22Rv1 (cell line): ENCODE measurements at regions not wholly inside any gene's neighbourhood (a gene's known extent, or its start where the extent isn't known, plus 50 kb on each side); places are given as distances from the start of the nearest gene placed in this dataset.

ENCODE experiments used
- ZFX ChIP-seq: fragments of 450-650 bp; IDR thresholded peaks from 2 replicates; pipeline ENCODE4 v1.6.1; 2017; ENCODE audit warnings: antibody characterized with exemption, borderline replicate concordance
- TF ChIP-seq, protein P1 (sequence below): fragments of 450-650 bp; IDR thresholded peaks from 2 replicates; pipeline ENCODE4 v1.5.1; 2017; ENCODE audit warnings: mild to moderate bottlenecking

- TF ChIP-seq, protein P1, sequence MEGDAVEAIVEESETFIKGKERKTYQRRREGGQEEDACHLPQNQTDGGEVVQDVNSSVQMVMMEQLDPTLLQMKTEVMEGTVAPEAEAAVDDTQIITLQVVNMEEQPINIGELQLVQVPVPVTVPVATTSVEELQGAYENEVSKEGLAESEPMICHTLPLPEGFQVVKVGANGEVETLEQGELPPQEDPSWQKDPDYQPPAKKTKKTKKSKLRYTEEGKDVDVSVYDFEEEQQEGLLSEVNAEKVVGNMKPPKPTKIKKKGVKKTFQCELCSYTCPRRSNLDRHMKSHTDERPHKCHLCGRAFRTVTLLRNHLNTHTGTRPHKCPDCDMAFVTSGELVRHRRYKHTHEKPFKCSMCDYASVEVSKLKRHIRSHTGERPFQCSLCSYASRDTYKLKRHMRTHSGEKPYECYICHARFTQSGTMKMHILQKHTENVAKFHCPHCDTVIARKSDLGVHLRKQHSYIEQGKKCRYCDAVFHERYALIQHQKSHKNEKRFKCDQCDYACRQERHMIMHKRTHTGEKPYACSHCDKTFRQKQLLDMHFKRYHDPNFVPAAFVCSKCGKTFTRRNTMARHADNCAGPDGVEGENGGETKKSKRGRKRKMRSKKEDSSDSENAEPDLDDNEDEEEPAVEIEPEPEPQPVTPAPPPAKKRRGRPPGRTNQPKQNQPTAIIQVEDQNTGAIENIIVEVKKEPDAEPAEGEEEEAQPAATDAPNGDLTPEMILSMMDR, result no peak
- TF ChIP-seq ZFX, result no peak
These were observed 60.0 kb upstream of the HELT start for GRCh38 chr4:184958127-184958922.
